ENCODE measurements at regions not wholly inside any gene's neighbourhood (a gene's known extent, or its start where the extent isn't known, plus 50 kb on each side); places are given as distances from the start of the nearest gene placed in this dataset.

GRCh38 chr12:24328261-24328660, 378.8 kb upstream of the SOX5 start:
- ChIA-PET POLR2A (no interaction called here), RAD21 (ENCODE audit: low non-redundant PET in 1 of 2, low total read pairs in 2 of 2, uncharacterized antibody in 2 of 2, unreplicated experiment in 2 of 2) (no interaction called here), CTCF (no interaction called here)
- Histone ChIP-seq H3K4me2 (ENCODE audit: low read length) (no peak overlapping the region), H3K27ac (ENCODE audit: low read depth, low read length) (no peak overlapping the region), H3K79me2 (ENCODE audit: insufficient read depth, low read length) (no peaks in the 10 kb centered on the region), H3K9ac (ENCODE audit: low read length) (no peak overlapping the region), H3K27me3 (ENCODE audit: insufficient read depth, low read length) (no peaks in the 10 kb centered on the region), H3K4me1 (ENCODE audit: control insufficient read depth in 1 of 2, insufficient read depth in 2 of 2, low read length in 2 of 2) (no peaks in the 10 kb centered on the region), H2AFZ (ENCODE audit: low read depth, low read length, poor library complexity, severe bottlenecking) (no peak overlapping the region), H3K4me3 (replicated peaks in 1 of 2; ENCODE audit: low read depth in 1 of 2, low read length in 2 of 2) (no peak overlapping the region), H3K36me3 (ENCODE audit: control insufficient read depth in 1 of 2, insufficient read depth in 2 of 2, low read length in 2 of 2) (no peaks in the 10 kb centered on the region), H3K9me2 (ENCODE audit: insufficient read depth) (no peaks in the 10 kb centered on the region), H4K20me1 (ENCODE audit: insufficient read depth) (no peaks in the 10 kb centered on the region), H3K9me3 (ENCODE audit: control insufficient read depth in 1 of 2, insufficient read depth in 1 of 2, low read depth in 1 of 2, low read length in 2 of 2) (peaks cover 7 to 15% of the 10 kb centered on the region in 2 experiments; a peak in 3 of 4 replicates)
- DNase-seq (ENCODE audit: low read depth, low spot score) (no peak), ATAC-seq (no peak)
- intact Hi-C loops (cut with micrococcal nuclease) = no loop called here
- BruUV-seq (replicated peaks) = no TSS peak
- no peak for TF ChIP-seq TCF7L2 (IDR thresholded peaks at IDR 0.05; ENCODE audit: borderline replicate concordance, extremely low read depth, insufficient read depth, insufficient read length)
- TF ChIP-seq POLR2A (IDR thresholded peaks at IDR 0.05; ENCODE audit: borderline replicate concordance, extremely low read depth, insufficient read depth, insufficient read length) = no peak
- TF ChIP-seq EZH2 (IDR thresholded peaks at IDR 0.05) = no peak
- no peak for TF ChIP-seq ZNF274 (IDR thresholded peaks at IDR 0.05; ENCODE audit: low read depth, low read length)
- TF ChIP-seq CBX3 (IDR thresholded peaks at IDR 0.05; ENCODE audit: low read depth) = no peak
- TF ChIP-seq CTCF (IDR thresholded peaks at IDR 0.05 in 2 of 3, conservative IDR thresholded peaks at IDR 0.05 in 1 of 3; ENCODE audit: borderline replicate concordance in 1 of 3, insufficient read depth in 1 of 3, low read depth in 2 of 3, low read length in 2 of 3) = no peak
- TF ChIP-seq ZBTB33 (IDR thresholded peaks at IDR 0.05; ENCODE audit: extremely low read depth, insufficient replicate concordance, low read length) = no peak

All from HCT116 (cell line).